ENCODE measurements at regions not wholly inside any gene's neighbourhood (a gene's known extent, or its start where the extent isn't known, plus 50 kb on each side); places are given as distances from the start of the nearest gene placed in this dataset.

- FAIRE-seq (no peak), DNase-seq (no peak)
- no peaks in the 10 kb centered on the region for H3K9me3 ChIP-seq (ENCODE audit: control insufficient read depth in 2 of 3, insufficient read depth in 1 of 3, low read length in 3 of 3)
- H3K4me1 ChIP-seq (ENCODE audit: control insufficient read depth in 2 of 3, insufficient read depth in 2 of 3, low read depth in 1 of 3, low read length in 3 of 3): no peaks in the 10 kb centered on the region
- TF ChIP-seq CTCF (IDR thresholded peaks at IDR 0.05; ENCODE audit: borderline replicate concordance, extremely low read depth, insufficient read depth): no peak
- no peak overlapping the region for H3K27ac ChIP-seq (ENCODE audit: low read depth in 2 of 2, low read length in 2 of 2)
- H3K36me3 ChIP-seq (ENCODE audit: control insufficient read depth in 2 of 3, insufficient read depth in 3 of 3, low read length in 3 of 3): no peaks in the 10 kb centered on the region
- intact Hi-C loops (cut with DNase I): no loop called here
- H3K9ac ChIP-seq (ENCODE audit: low read length in 3 of 3): no peak overlapping the region
- no peaks in the 10 kb centered on the region for H3K27me3 ChIP-seq (ENCODE audit: control insufficient read depth, insufficient read depth, low read length)
- H3K4me3 ChIP-seq (ENCODE audit: low read length in 3 of 3): no peak overlapping the region
Observed at GRCh38 chr5:96159043-96159442, 197.4 kb upstream of the ELL2 start.

- FAIRE-seq: no peak
- H3K27ac ChIP-seq (ENCODE audit: low read depth in 2 of 2, low read length in 2 of 2): no peak overlapping the region
- intact Hi-C loops (cut with DNase I): no loop called here
Observed at GRCh38 chr5:96157841-96158291, 196.2 kb upstream of the ELL2 start.

DNA sequence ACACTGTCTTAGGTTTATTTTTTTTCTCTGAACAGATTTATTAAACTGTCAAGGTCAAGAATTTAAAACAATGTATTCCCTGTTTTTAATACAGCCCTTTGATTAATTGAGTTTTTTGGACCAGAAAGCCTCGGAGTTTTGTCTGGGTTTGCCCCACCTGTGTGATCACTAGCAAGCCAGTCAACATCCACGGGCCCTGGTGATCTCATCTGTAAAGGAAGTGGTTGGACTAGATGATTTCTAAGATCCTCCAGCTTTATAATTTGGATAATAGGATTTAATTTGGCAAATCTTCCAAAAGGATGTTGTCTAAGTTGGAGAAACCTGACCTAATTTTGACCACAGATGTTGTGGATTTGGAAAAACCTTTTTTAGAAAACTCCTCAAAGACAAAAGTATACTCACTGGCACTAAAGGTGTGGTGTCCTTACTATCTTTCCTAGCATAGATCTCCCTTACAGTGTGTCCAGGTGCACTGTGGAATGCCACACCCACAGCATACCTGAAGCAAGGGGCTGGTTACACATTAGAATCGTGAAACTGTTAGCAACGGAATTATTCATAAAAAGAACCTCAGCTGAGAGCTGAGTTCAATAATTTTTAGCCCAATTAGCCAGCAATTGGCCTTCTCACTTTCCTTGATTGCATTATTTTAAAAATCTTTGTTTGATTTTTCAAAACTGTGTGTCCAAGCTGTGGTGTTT, 195.6 kb upstream of the ELL2 start:
- Histone ChIP-seq H3K36me3 (ENCODE audit: control insufficient read depth in 2 of 3, insufficient read depth in 3 of 3, low read length in 3 of 3) (no peaks in the 10 kb centered on the region), H3K27me3 (ENCODE audit: control insufficient read depth, insufficient read depth, low read length) (no peaks in the 10 kb centered on the region), H3K27ac (ENCODE audit: low read depth in 2 of 2, low read length in 2 of 2) (no peak overlapping the region), H3K4me1 (ENCODE audit: control insufficient read depth in 2 of 3, insufficient read depth in 2 of 3, low read depth in 1 of 3, low read length in 3 of 3) (no peaks in the 10 kb centered on the region), H3K9me3 (ENCODE audit: control insufficient read depth in 2 of 3, insufficient read depth in 1 of 3, low read length in 3 of 3) (no peaks in the 10 kb centered on the region), H3K4me3 (ENCODE audit: low read length in 3 of 3) (no peak overlapping the region), H3K9ac (ENCODE audit: low read length in 3 of 3) (no peak overlapping the region)
- DNase-seq: no peak
- intact Hi-C loops (cut with DNase I): no loop called here
- TF ChIP-seq CTCF (IDR thresholded peaks at IDR 0.05; ENCODE audit: borderline replicate concordance, extremely low read depth, insufficient read depth): no peak
- no peak for FAIRE-seq

More at GRCh38 chr5:96157841-96158291, 196.2 kb upstream of the ELL2 start:
- no peak for TF ChIP-seq CTCF (IDR thresholded peaks at IDR 0.05; ENCODE audit: borderline replicate concordance, extremely low read depth, insufficient read depth)
- H3K4me3 ChIP-seq (ENCODE audit: low read length in 3 of 3): no peak overlapping the region
- no peaks in the 10 kb centered on the region for H3K4me1 ChIP-seq (ENCODE audit: control insufficient read depth in 2 of 3, insufficient read depth in 2 of 3, low read depth in 1 of 3, low read length in 3 of 3)
- DNase-seq: no peak
- H3K9me3 ChIP-seq (ENCODE audit: control insufficient read depth in 2 of 3, insufficient read depth in 1 of 3, low read length in 3 of 3): no peaks in the 10 kb centered on the region
- H3K27me3 ChIP-seq (ENCODE audit: control insufficient read depth, insufficient read depth, low read length): no peaks in the 10 kb centered on the region
- no peak overlapping the region for H3K9ac ChIP-seq (ENCODE audit: low read length in 3 of 3)
- no peaks in the 10 kb centered on the region for H3K36me3 ChIP-seq (ENCODE audit: control insufficient read depth in 2 of 3, insufficient read depth in 3 of 3, low read length in 3 of 3)

GRCh38 chr5:96155147-96155546, 193.5 kb upstream of the ELL2 start:
- H3K27me3 ChIP-seq (ENCODE audit: control insufficient read depth, insufficient read depth, low read length): no peaks in the 10 kb centered on the region
- DNase-seq (no peak), FAIRE-seq (no peak)
- H3K4me3 ChIP-seq (ENCODE audit: low read length in 3 of 3): no peak overlapping the region
- no peak overlapping the region for H3K27ac ChIP-seq (ENCODE audit: low read depth in 2 of 2, low read length in 2 of 2)
- no peaks in the 10 kb centered on the region for H3K4me1 ChIP-seq (ENCODE audit: control insufficient read depth in 2 of 3, insufficient read depth in 2 of 3, low read depth in 1 of 3, low read length in 3 of 3)
- no peaks in the 10 kb centered on the region for H3K36me3 ChIP-seq (ENCODE audit: control insufficient read depth in 2 of 3, insufficient read depth in 3 of 3, low read length in 3 of 3)
- H3K9ac ChIP-seq (ENCODE audit: low read length in 3 of 3): no peak overlapping the region
- H3K9me3 ChIP-seq (ENCODE audit: control insufficient read depth in 2 of 3, insufficient read depth in 1 of 3, low read length in 3 of 3): no peaks in the 10 kb centered on the region
- no peak for TF ChIP-seq CTCF (IDR thresholded peaks at IDR 0.05; ENCODE audit: borderline replicate concordance, extremely low read depth, insufficient read depth)
- intact Hi-C loops (cut with DNase I): no loop called here
